CD4-positive, alpha-beta memory T cell (primary cell): ENCODE measurements at regions not wholly inside any gene's neighbourhood (a gene's known extent, or its start where the extent isn't known, plus 50 kb on each side); places are given as distances from the start of the nearest gene placed in this dataset.
"Not testable (repeated sequence)": the region's sequence is repeated elsewhere in the genome, so short reads cannot be mapped to it uniquely, and the experiment has no call there.

ENCODE experiments used
- CTCF ChIA-PET: fragments of 350-600 bp; sonication (Branson Sonifier 250); formaldehyde crosslinking; loops from one replicate; lab custom pipeline; 2021; ENCODE audit warnings: inconsistent platforms; ENCODE audit not compliant: partially characterized antibody; lab: Charles Lee
- POLR2A ChIA-PET: fragments of 350-600 bp; sonication (Branson Sonifier 250); formaldehyde crosslinking; loops from one replicate; lab custom pipeline; 2021; ENCODE audit not compliant: partially characterized antibody; lab: Charles Lee
- DNase-seq, 5 donors: peaks; one replicate each; pipeline versions ENCODE4 v3.0.0 to v3.0.0-alpha.2; 2020 to 2022; ENCODE audit warnings: mixed read lengths in 1 of 5
- H3K27ac ChIP-seq: one replicate; pipeline ENCODE4 v1.7.0; 2013; ENCODE audit warnings: low read depth, low read length
- H3K27me3 ChIP-seq: 2 replicates; pipeline ENCODE4 v1.7.0; 2013; ENCODE audit warnings: mild to moderate bottlenecking, low read length, moderate library complexity; ENCODE audit not compliant: insufficient read depth
- H3K36me3 ChIP-seq: 2 replicates; pipeline ENCODE4 v1.7.0; 2013; ENCODE audit warnings: mild to moderate bottlenecking, low read length, moderate library complexity; ENCODE audit not compliant: insufficient read depth
- H3K4me1 ChIP-seq: 2 replicates; pipeline ENCODE4 v1.7.0; 2013; ENCODE audit warnings: mild to moderate bottlenecking, low read length, moderate library complexity; ENCODE audit not compliant: insufficient read depth
- H3K4me3 ChIP-seq, 2 donors: one replicate each; pipeline ENCODE4 v1.7.0; 2013; ENCODE audit warnings: low read length in 2 of 2, mild to moderate bottlenecking in 1 of 2
- H3K9me3 ChIP-seq, 2 donors: one replicate each; pipeline ENCODE4 v1.7.0; 2013; ENCODE audit warnings: low read length in 2 of 2, control low read depth in 1 of 2; ENCODE audit not compliant: control insufficient read depth in 1 of 2
- H3K27ac Mint-ChIP-seq, 7 donors: one replicate each; pipeline ENCODE4 v1.8.0; 2020 to 2021; ENCODE audit warnings: mixed read lengths in 7 of 7, mild to moderate bottlenecking in 6 of 7, inconsistent platforms in 3 of 7, moderate library complexity in 3 of 7
- H3K27me3 Mint-ChIP-seq, 2 donors: one replicate each; pipeline ENCODE4 v1.8.0; 2020 to 2021; ENCODE audit warnings: mixed read lengths in 2 of 2
- H3K36me3 Mint-ChIP-seq, 2 donors: one replicate each; pipeline ENCODE4 v1.8.0; 2020 to 2021; ENCODE audit warnings: mixed read lengths in 2 of 2, inconsistent platforms in 1 of 2, mild to moderate bottlenecking in 1 of 2
- H3K4me1 Mint-ChIP-seq, 4 donors: one replicate each; pipeline ENCODE4 v1.8.0; 2020 to 2021; ENCODE audit warnings: mixed read lengths in 4 of 4, mild to moderate bottlenecking in 1 of 4
- H3K4me3 Mint-ChIP-seq, 8 donors: one replicate each; pipeline ENCODE4 v1.8.0; 2020 to 2021; ENCODE audit warnings: mixed read lengths in 8 of 8, mild to moderate bottlenecking in 7 of 8, moderate library complexity in 6 of 8, inconsistent platforms in 3 of 8
- H3K9me3 Mint-ChIP-seq, 8 donors: one replicate each; pipeline ENCODE4 v1.8.0; 2020 to 2021; ENCODE audit warnings: mixed read lengths in 8 of 8, mild to moderate bottlenecking in 5 of 8, inconsistent platforms in 3 of 8, moderate library complexity in 1 of 8
- intact Hi-C: fragments of 100-400 bp; cut with micrococcal nuclease; formaldehyde crosslinking; loops from one replicate; pipeline ENCODE4 v1.15.1; 2023

DNA sequence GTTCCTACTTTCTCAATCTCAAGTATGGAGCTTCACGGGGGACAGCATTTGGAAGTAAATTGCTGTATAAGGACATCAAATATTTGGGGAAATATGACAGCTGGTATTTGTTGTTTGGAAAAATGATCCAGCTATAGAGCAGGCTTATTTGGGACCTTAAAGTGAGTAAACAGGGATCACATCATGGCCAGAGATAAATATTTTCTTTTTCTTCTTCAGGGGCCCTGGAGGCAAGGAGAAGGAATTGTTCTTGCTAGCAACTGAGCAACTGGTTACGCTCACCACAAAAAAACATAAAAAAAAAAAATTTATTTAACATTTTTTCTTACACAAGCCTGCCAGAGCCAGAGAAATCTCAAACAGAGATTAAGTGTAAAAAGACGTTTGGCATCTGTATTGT lies 277.2 kb upstream of the UGT8 start:
- Mint-ChIP-seq H3K27ac (no peak overlapping the region), H3K27me3 (no peaks in the 10 kb centered on the region), H3K9me3 (no peaks in the 10 kb centered on the region), H3K4me3 (no peak overlapping the region), H3K4me1 (no peaks in the 10 kb centered on the region), H3K36me3 (no peaks in the 10 kb centered on the region)
- Histone ChIP-seq H3K36me3 (no peaks in the 10 kb centered on the region), H3K4me3 (no peak overlapping the region), H3K27ac (no peak overlapping the region), H3K27me3 (no peaks in the 10 kb centered on the region), H3K4me1 (no peaks in the 10 kb centered on the region), H3K9me3 (no peaks in the 10 kb centered on the region)
- POLR2A ChIA-PET, result no interaction called here
- DNase-seq, result no peak
- CTCF ChIA-PET, result no interaction called here
- intact Hi-C loops, result no loop called here

DNA sequence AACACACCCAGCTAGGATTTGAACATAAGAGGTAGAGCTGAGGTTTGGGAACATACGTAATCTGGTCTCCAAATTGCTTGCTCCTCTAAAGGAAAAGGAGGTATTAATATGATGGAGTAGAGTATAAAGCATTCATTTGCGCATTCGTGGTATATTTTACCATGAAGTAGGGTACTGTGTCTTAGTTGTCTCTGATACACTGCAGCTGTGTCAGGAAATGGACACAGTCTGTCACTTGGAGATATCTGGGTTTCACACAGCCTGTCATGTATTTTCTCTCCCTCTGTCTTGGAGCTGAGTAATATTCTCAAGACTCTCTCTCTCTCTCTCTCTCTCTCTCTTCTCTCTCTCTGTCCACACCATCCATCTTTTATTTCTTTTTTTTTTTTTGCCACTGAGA lies 274.8 kb upstream of the UGT8 start:
- Histone ChIP-seq H3K27me3 (no peaks in the 10 kb centered on the region), H3K4me3 (no peak overlapping the region), H3K4me1 (no peaks in the 10 kb centered on the region), H3K36me3 (no peaks in the 10 kb centered on the region), H3K27ac (no peak overlapping the region), H3K9me3 (no peaks in the 10 kb centered on the region)
- no peaks in the 10 kb centered on the region for H3K27me3 Mint-ChIP-seq
- no peaks in the 10 kb centered on the region for H3K4me1 Mint-ChIP-seq
- ChIA-PET CTCF (no interaction called here), POLR2A (no interaction called here)
- intact Hi-C loops, result no loop called here
- H3K27ac Mint-ChIP-seq, result no peak overlapping the region
- no peak overlapping the region for H3K4me3 Mint-ChIP-seq
- no peaks in the 10 kb centered on the region for H3K9me3 Mint-ChIP-seq
- H3K36me3 Mint-ChIP-seq, result no peaks in the 10 kb centered on the region
- no peak for DNase-seq

DNA sequence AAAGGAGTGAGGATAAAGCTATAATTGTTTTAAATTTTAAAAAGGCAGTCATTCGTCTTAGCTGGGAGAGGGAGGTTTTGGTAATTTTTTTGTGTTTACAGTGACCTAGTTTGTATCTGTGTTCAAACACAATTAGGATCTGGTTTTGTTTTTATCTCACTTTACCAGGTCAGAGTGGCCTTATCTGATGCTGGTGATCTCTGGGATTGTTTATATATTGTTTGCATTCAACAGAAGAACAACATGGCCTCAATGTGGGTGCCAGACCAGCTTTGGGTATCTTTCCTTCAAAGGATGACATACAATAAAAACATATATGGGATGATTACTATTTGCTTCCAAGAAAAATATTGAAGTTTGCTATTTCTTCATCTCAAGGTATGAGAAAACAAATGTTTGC lies 272.2 kb upstream of the UGT8 start:
- no peaks in the 10 kb centered on the region for H3K9me3 ChIP-seq
- H3K27ac ChIP-seq, result no peak overlapping the region
- no peak overlapping the region for H3K27ac Mint-ChIP-seq
- no peaks in the 10 kb centered on the region for H3K4me1 ChIP-seq
- DNase-seq, result no peak
- intact Hi-C loops, result no loop called here
- peaks cover 0 to 2% (median 0%) of the 10 kb centered on the region in 8 donors for H3K9me3 Mint-ChIP-seq
- H3K36me3 Mint-ChIP-seq, result no peaks in the 10 kb centered on the region
- H3K36me3 ChIP-seq, result no peaks in the 10 kb centered on the region
- H3K27me3 ChIP-seq, result no peaks in the 10 kb centered on the region
- H3K4me3 ChIP-seq, result no peak overlapping the region
- ChIA-PET CTCF (no interaction called here), POLR2A (no interaction called here)
- H3K4me1 Mint-ChIP-seq, result no peaks in the 10 kb centered on the region
- H3K27me3 Mint-ChIP-seq, result no peaks in the 10 kb centered on the region
- no peak overlapping the region for H3K4me3 Mint-ChIP-seq

DNA sequence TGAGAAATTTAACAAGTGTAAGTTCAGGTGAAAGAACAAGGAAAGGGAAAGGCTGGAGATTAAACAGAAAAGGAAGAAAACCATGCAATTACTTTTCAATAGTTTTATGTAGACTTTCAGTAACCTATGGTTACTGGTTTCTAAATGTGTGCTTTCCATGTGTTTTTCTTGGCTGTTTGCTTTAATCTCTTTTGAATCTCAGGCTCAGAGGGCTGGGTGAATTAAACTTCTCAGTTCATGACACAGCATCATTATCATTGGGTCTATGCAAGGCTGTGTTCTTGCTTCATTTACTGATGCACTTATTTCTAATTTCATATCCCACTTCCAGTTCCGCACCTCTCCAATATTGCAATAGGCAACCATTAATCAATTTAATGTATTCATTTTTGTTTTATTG lies 266.5 kb upstream of the UGT8 start:
- H3K36me3 Mint-ChIP-seq, result no peaks in the 10 kb centered on the region
- H3K27ac ChIP-seq, result no peak overlapping the region
- intact Hi-C loops, result no loop called here
- no peaks in the 10 kb centered on the region for H3K36me3 ChIP-seq
- ChIA-PET POLR2A (no interaction called here), CTCF (no interaction called here)
- no peaks in the 10 kb centered on the region for H3K4me1 ChIP-seq
- no peaks in the 10 kb centered on the region for H3K27me3 ChIP-seq
- no peak overlapping the region for H3K4me3 ChIP-seq
- DNase-seq, result no peak
- H3K9me3 ChIP-seq, result no peaks in the 10 kb centered on the region
- H3K4me3 Mint-ChIP-seq, result no peak overlapping the region
- peaks cover 0 to 4% (median 0%) of the 10 kb centered on the region in 8 donors for H3K9me3 Mint-ChIP-seq
- H3K4me1 Mint-ChIP-seq, result no peaks in the 10 kb centered on the region
- H3K27me3 Mint-ChIP-seq, result no peaks in the 10 kb centered on the region
- H3K27ac Mint-ChIP-seq, result no peak overlapping the region

DNA sequence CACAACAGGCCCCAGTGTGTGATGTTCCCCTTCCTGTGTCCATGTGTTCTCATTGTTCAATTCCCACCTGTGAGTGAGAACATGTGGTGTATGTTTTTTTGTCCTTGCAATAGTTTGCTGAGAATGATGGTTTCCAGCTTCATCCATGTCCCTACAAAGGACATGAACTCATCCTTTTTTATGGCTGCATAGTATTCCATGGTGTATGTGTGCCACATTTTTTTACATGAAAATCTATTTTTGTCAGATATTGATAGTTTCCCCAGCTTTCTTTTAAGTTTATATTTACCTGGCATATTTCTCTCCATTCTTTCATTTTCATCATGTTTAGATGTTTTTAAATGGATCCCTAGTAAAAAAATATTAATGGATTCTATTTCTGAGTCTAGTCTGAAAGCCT lies 264.2 kb upstream of the UGT8 start:
- H3K4me1 ChIP-seq, CTCF ChIA-PET, H3K36me3 ChIP-seq, H3K9me3 ChIP-seq, DNase-seq, H3K27me3 Mint-ChIP-seq, H3K27me3 ChIP-seq, H3K27ac Mint-ChIP-seq, H3K27ac ChIP-seq, H3K9me3 Mint-ChIP-seq, H3K4me3 Mint-ChIP-seq, H3K4me1 Mint-ChIP-seq, intact Hi-C loops, H3K36me3 Mint-ChIP-seq, POLR2A ChIA-PET, H3K4me3 ChIP-seq: not testable (repeated sequence)

DNA sequence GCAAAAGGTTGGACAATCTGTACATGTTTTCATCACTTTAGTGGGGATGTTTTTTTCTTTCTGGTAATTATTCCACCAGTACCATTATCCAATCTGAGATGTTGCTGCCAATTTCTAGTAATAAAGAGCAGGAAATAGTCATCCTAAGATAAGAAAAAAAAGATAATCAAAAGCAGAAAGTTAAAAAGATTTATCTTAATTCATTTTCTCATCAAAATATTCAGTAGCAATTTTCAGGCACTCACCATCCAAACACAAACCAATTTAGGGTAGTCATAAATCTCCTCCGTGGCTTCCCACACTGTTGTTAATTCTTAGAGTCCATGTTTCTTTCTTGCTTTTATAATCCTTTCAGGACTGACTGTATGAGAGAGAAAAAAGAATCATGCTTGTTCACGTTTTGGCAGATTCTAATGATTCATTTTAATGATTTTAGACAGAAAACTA lies 263.7 kb upstream of the UGT8 start:
- no peak overlapping the region for H3K4me3 Mint-ChIP-seq
- no peak overlapping the region for H3K27ac ChIP-seq
- POLR2A ChIA-PET, result no interaction called here
- intact Hi-C loops, result no loop called here
- H3K9me3 ChIP-seq, result no peaks in the 10 kb centered on the region
- CTCF ChIA-PET, result no interaction called here
- DNase-seq, result no peak
- no peaks in the 10 kb centered on the region for H3K4me1 ChIP-seq
- no peak overlapping the region for H3K27ac Mint-ChIP-seq
- H3K9me3 Mint-ChIP-seq, result peaks cover 0 to 4% (median under 1%) of the 10 kb centered on the region in 8 donors
- no peaks in the 10 kb centered on the region for H3K27me3 Mint-ChIP-seq
- H3K4me3 ChIP-seq, result no peak overlapping the region
- no peaks in the 10 kb centered on the region for H3K27me3 ChIP-seq
- H3K36me3 Mint-ChIP-seq, result no peaks in the 10 kb centered on the region
- no peaks in the 10 kb centered on the region for H3K36me3 ChIP-seq
- H3K4me1 Mint-ChIP-seq, result no peaks in the 10 kb centered on the region

DNA sequence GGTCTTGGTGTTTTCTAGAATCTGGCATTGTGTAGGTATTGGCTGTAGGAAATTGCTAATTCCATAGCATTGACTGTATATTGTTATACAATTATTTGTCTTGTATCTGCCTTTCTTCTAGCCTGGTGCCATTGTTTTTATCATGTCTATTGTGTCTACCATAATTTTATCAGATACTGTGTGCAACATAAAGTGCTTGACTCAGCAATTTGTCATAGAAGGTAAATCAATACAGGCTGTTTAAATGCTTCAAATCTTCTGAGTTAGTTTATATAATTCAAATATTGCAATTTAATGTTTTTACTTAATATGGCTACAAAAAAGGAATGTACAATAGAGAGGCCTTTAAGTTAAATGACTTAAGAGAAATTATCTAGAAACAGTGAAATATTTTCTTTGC lies 263.3 kb upstream of the UGT8 start:
- H3K27ac Mint-ChIP-seq, result no peak overlapping the region
- ChIA-PET POLR2A (no interaction called here), CTCF (no interaction called here)
- no peaks in the 10 kb centered on the region for H3K4me1 Mint-ChIP-seq
- intact Hi-C loops, result no loop called here
- DNase-seq, result no peak
- H3K9me3 Mint-ChIP-seq, result peaks cover 0 to 4% (median 1%) of the 10 kb centered on the region in 8 donors
- no peak overlapping the region for H3K27ac ChIP-seq
- no peaks in the 10 kb centered on the region for H3K9me3 ChIP-seq
- H3K4me3 Mint-ChIP-seq, result no peak overlapping the region
- H3K4me3 ChIP-seq, result no peak overlapping the region
- H3K36me3 Mint-ChIP-seq, result no peaks in the 10 kb centered on the region
- H3K4me1 ChIP-seq, result no peaks in the 10 kb centered on the region
- H3K27me3 ChIP-seq, result no peaks in the 10 kb centered on the region
- no peaks in the 10 kb centered on the region for H3K36me3 ChIP-seq
- peaks cover 0 to under 1% of the 10 kb centered on the region in 2 donors for H3K27me3 Mint-ChIP-seq

DNA sequence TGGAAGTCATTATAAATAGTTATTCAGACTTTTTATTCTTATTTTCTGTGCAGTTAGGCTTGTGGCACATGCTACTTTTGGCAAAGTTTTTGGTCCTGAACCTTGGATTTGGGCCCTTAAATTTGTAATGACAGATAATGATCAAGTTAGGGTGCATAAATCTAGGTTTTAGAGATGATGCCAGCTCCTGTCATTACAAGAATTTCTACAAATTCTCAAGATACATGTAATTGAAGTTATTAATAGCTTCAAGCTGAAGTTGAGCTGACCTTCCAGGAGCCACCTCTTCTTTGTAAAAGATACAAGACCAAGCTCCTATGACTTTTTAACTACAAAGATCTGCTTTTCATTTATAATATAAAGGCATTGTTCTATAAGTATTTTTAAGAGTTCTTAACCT lies 255.6 kb upstream of the UGT8 start:
- DNase-seq, result no peak
- intact Hi-C loops, result no loop called here
- Histone ChIP-seq H3K4me1 (no peaks in the 10 kb centered on the region), H3K4me3 (no peak overlapping the region), H3K27ac (no peak overlapping the region), H3K36me3 (no peaks in the 10 kb centered on the region), H3K9me3 (no peaks in the 10 kb centered on the region), H3K27me3 (no peaks in the 10 kb centered on the region)
- no peaks in the 10 kb centered on the region for H3K36me3 Mint-ChIP-seq
- H3K9me3 Mint-ChIP-seq, result peaks cover 0 to 4% (median 0%) of the 10 kb centered on the region in 8 donors
- ChIA-PET CTCF (no interaction called here), POLR2A (no interaction called here)
- no peaks in the 10 kb centered on the region for H3K4me1 Mint-ChIP-seq
- H3K4me3 Mint-ChIP-seq, result no peak overlapping the region
- H3K27me3 Mint-ChIP-seq, result peaks cover 0 to 2% of the 10 kb centered on the region in 2 donors
- H3K27ac Mint-ChIP-seq, result no peak overlapping the region
